NOMO-1 treated with DMSO at 0.1 percent for 48 hours (cell line): ENCODE measurements at regions not wholly inside any gene's neighbourhood (a gene's known extent, or its start where the extent isn't known, plus 50 kb on each side); places are given as distances from the start of the nearest gene placed in this dataset.
"Not testable (repeated sequence)": the region's sequence is repeated elsewhere in the genome, so short reads cannot be mapped to it uniquely, and the experiment has no call there.

Experiments
- DNase-seq: peaks from one replicate; lab custom pipeline; 2025; ENCODE audit not compliant: unreplicated experiment; lab: John Stamatoyannopoulos, UW

DNA sequence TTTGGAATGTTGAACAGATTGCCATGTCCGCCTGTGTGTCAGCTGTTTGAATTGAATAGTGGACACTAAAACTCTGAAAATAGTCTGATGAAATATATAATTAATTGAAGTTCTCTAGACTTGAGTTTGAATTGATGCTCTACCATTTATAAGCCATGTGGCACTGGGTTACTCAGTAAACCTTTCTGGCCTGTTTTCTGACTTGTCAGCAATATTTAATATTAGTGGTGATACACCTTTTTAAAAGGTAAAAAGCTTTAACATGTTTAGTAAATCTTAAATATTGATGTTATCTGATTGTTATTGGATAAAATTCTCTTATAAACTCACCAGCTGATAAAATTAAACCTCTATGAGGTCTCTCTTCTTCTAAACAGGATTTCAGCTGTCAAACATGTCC lies 695.4 kb upstream of the HS3ST1 start:
- DNase-seq, result no peak

DNA sequence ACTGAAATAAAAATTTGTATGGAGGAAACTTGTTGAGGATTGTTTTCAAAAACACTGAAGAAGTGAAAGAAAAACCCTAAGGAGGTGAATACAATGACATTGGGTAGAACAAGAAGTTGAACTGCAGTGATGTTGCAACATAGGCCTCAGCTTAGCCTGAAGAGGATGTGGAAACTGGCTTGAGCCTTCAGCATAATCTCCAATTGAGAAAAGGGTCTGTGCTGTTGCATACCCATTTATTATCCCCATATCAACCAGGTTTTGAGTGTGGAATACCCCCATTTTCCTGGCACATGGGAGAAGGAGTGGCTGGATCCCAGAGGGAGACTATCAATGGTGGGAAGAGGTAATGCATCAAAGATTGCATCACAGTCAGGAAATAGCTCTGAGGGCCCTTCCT lies 695.0 kb upstream of the HS3ST1 start:
- peak; percentile 90 for DNase-seq

DNA sequence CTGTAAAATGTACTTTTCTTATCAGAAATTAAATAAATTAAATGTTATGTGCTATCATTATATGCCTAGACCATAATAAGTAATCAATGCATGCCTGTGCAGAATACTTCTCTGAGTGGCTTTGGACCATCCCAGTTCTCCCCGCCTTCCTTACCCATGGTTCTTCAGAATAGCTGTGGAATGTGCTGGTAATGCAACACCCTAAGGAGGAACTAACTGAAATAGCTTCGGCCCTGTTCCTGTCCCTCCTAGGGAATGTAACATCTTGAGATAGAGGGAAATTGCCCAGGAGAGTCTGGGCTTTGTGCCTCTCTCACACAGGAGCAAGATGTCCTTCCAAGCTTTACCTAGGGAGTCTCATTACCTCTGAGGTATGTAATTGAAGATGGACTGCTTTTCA lies 693.6 kb upstream of the HS3ST1 start:
- DNase-seq, result no peak

DNA sequence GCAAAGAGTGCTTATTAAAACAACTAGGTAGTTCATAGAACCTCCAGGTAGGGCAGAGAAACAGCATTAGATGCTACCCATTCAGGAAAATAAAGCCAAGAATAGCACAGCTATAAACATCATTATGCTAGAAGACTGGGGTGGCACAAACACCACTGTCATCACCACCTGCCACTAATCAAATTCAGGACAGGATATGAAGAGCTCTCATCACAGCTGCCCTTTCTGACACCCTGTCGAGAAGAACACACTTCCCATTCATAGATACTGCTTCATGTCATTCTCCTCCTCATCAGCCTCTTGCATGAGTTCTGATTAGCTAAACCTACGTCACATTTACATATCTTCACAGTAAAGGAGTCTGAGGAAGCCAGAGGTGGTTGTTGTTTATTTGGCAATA lies 692.3 kb upstream of the HS3ST1 start:
- no peak for DNase-seq

DNA sequence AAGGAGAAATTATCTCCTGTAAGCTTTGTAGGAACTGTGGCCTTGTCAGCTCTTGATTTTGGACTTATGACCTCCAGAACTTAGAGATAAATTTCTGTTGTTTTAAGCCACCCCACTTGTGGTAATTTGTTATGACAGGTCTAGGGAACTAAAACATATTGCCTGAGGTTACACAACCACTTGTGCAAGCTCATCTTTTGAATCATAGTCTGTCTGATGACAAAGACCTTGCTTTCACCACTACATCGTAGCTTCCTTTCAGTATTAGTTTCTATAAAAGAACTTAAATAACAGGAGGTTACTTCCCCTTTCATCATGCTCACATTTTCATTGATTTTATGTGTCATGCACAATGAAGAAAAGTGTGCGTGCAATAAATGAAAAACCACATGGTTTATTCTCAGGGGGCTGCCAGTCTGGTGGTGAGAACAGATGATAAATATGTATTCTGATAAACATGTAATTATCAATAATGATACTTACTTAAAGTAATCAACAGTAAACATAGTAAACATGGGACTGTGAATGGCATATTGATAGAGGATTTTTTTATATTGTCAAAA lies 690.0 kb upstream of the HS3ST1 start:
- DNase-seq, result peak; percentile 99

DNA sequence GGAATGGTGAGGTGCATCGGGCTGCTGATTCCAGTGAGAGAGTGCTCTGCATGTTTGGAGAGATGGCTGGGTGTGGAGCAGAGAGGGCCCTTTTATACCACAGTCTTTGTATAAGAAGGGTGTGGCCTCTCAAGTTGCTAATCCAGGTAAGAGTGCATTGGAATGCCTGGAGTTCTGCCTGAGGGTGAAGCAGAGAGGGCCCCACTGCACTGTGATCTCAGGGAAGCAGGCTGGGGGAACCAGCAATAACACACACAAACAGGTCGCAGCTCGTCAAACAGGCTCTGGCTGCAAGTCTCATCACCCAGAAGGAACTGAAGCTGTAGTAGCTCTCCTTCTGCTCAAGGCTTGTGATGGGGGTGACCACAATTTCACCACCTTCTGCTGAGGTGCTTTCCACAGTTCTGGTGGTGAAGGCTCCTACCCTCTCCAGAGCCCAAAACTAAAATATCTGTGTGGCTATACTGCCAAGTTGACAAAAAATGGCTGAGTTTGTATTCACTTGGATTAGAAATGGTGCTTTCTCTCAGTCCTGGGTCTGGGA lies 687.4 kb upstream of the HS3ST1 start:
- peak; percentile 50 for DNase-seq

DNA sequence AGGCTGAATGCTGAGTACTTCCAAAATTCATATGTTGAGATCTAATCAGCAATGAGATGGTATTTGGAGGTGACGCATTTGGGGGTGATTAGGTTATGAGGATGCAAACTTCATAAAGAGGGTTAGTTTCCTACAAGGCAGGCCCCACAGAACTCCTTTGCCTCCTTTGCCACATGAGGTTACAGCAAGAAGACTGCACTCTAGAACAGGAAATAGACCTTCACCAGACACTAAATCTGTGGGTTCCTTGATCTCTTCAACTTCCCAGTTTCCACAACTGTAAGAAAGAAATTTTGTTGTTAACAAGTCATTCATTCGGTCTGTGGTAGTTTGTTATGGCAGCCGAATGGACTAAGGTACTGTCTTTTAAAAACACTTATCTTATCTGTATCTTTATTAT lies 681.9 kb upstream of the HS3ST1 start:
- peak; percentile 93 for DNase-seq

DNA sequence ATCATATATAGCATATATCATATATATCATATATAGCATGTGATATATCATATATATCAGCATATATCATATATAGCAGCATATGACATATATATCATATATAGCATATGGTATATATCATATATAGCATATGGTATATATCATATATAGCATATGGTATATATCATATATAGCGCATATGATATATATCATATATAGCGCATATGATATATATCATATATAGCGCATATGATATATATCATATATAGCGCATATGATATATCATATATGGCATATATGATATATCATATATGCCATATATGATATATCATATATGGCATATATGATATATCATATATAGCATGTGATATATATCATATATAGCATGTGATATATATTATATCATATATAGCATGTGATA lies 680.4 kb upstream of the HS3ST1 start:
- not testable (repeated sequence) for DNase-seq

DNA sequence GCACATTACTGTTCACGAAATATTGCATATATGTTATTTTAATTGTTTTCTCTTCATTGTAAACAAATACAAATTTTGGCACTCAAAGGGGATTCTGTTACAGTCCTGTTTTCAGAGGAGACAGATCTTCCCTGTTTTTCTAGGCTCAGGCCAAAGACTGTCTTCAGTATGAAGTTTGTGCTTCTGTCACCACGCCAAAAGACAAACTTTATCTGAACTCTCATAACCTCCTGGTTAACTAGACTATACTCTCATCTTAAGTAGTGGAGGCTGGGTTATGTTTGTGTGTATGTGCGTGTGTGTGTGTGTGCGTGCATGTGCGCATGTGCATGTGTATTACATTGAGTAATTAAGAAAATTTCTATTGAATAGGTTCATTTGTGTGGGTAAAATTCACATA lies 676.8 kb upstream of the HS3ST1 start:
- DNase-seq, result no peak

DNA sequence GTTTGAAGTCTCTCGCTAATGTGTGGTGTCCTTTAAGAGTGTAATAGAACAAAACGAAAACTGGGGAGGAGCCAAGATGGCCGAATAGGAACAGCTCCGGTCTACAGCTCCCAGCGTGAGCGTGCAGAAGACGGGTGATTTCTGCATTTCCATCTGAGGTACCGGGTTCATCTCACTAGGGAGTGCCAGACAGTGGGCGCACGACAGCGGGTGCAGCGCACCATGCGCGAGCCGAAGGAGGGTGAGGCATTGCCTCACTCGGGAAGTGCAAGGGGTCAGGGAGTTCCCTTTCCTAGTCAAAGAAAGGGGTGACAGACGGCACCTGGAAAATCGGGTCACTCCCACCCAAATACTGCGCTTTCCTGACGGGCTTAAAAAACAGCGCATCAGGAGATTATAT lies 661.2 kb upstream of the HS3ST1 start:
- DNase-seq, result not testable (repeated sequence)

DNA sequence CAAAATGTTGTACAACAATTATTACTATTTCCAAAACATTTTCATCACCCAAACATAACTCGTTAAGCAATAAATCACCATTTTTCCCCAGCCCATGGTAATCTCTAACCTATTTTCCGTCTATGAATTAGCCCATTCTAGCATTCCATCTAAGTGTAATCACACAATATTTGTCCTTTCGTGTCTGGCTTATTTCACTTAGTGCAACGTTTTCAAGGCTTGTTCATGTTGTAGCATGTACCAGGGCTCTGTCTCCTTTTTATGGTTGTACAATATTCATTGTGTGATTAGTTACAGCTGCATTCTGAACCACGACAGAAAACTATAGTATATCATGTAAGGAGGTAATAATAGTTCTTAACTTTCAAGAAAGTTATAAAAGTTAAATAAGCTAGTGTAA lies 656.0 kb upstream of the HS3ST1 start:
- no peak for DNase-seq

DNA sequence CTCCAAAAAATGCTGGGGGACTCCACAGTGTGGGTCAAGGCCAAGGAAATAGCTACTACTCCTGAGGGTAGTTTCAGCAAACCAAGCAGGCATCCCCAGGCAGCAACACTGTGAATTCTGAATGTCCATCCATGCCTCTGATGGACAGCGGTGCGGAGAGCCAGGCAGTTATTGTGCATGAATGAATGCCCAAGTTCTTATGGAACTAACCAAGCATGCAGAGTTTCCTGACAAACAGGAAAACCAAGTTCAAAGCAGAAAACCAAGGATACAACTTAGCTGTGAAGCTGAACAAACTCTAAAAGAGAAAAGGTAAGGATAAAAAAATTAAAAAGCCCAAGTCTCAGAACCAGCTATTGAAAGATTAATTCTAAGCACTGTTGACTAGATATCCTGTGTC lies 642.6 kb upstream of the HS3ST1 start:
- DNase-seq, result no peak

DNA sequence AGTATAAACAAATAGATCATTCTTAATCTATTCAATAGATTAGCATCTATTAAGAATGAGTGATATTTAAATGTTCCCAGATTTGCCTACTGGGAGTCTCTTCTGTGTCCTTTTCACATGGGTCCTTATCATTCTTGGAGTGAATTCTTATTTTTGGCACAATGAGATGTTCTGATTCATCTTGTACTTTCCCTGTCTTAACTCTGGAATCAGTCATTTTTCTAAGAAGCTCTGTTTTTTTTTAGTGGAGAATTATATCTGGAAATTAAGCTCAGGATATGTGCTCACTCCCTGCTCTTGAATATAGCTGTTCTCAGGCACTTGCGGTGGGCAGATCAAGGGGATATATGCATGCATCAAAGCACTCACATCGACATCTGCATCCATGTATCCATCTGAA lies 625.3 kb upstream of the HS3ST1 start:
- no peak for DNase-seq

DNA sequence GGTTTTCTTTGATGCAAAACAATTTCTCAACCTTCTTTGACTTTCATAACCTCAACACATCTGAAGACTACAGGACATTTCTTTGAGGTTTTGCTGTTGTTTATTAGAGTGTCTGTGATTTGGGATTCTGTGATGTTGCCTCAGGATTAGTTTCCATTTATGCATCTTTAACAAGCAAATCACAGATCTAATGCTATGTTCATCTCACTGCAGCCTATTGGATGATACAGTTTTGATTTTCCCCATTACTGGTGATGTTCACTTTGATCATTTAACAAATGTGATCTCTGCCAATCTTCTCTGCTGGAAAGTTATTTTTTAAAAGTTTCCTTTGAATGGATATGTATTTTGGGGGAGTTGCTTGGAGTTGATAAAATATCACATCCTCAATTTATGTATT lies 624.9 kb upstream of the HS3ST1 start:
- DNase-seq, result no peak

DNA sequence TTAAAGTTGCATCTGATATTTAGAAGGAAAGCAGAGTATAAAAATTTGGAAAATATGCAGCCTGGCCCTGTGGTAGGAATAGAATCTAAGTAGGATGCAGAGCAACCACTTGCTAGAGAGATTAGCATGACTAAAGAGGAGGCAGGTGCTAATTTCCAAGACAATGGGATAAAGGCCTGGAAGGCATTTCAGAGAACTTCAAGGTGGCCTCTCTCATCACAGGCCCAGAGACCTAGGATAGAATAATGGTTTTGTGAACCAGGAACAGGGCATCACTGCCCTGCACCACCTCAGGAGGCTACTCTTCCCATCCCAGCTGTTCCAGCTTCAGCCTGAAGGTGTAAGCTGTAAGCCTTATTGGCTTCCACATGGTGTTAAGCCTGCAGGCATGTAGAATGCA lies 621.7 kb upstream of the HS3ST1 start:
- DNase-seq, result no peak

DNA sequence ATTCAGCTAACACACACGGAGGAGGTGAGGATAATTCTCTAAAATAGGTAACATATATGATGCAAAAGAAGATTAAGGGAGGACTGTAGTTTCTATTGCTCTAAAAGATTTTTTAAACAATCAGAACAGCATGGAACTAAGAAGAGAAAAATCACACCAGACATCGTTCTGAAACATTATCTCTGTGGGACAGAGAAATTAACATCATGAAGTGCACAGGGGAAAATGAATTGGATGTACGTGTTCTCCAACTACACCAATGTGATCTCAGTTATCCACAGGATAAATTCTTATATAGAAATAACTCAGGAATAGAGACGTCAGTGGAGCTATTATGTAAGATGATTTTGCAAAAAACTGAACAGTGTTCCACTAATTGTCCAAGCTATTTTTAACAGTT lies 614.1 kb upstream of the HS3ST1 start:
- DNase-seq, result no peak

DNA sequence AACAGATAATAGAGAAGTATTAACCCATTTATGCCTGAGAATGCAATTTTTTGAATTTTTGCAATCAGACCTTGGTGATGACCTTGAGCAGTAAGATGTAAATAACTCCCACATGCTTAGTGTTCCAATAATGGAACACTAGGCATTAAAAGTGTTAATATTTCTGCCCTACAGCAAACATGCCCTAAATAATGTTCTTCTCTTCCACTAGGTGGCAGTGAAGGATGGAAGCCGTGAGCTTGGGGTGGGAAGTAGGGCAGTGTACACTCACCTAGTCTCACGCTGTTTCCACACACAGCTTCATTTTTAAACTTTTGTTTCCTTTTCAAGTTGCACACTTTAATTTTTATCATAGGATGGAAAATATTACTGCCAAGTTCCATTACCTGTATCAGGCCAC lies 613.1 kb upstream of the HS3ST1 start:
- DNase-seq, result peak; percentile 75

DNA sequence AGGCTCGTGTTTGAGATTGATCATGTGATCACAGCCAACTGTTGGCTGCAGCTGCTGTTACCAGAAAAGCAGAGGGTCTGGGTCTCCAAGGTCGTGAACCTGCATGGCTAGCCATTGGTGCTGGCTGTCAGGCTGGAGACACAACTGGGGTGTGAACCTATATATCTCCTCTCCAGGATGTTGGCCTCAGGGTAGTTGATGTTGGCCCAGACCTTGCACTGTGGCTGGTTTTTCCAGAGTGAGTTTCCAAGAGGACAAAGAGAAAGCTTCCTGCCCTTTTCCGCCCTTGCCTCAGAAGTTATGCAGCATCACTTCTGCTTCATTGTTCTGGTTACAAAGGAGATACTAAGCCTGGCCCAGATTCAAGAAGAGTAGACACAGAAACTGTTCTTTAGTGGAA lies 607.8 kb upstream of the HS3ST1 start:
- no peak for DNase-seq

DNA sequence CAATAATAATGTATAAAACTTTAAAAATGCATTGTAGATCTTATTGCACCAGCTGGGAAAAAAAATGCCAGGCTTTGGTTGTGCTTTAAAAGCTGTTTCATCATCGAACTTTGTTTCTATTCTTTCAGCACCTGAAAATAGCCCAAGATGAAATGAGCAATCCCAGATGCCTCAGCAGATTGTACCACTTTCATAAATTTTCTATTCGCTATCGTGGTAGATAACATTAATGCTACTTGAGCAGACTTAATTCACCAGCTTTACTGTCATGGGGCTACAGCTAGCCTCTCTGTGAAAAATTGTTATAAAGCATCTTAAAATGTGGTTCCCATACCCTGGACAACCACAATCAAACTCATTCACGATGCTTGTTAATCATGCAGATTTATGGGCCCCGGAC lies 599.6 kb upstream of the HS3ST1 start:
- DNase-seq, result no peak

DNA sequence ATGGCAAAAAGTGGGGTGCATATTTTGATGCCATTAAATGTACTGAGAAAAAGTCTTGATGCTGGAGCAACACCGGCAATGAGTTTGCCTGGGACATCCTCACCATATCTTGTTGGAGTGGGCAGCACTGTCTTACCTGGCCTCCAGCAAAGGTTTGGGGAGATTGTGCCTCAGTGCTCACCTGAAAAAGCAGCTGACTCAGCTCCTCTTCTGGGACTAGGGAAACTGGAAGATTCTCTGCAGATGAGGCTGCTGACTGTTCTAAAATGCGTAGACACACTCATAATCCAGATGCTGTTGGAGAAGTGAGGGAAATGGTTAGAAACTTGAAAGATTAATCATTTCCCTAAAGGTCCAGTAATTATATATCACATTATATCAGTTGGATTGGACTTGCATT lies 593.7 kb upstream of the HS3ST1 start:
- no peak for DNase-seq

DNA sequence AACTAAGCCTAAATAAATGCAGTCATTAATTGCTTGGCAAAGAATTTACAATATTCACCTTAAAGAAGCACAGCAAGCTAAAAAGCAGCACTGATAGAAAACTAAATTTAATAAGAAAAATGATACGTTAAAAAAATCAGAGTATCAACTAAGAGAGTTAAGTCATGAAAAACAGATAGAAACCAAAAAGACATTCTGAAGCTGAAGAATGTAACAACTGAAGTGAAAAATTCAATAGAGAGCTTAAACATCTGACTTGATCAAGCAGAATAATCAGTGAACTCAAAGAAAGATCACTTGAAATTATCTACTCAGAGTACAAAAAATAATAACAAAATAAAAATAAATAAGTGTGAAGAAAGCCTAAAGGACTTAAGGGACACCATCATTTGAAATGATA lies 588.0 kb upstream of the HS3ST1 start:
- no peak for DNase-seq

DNA sequence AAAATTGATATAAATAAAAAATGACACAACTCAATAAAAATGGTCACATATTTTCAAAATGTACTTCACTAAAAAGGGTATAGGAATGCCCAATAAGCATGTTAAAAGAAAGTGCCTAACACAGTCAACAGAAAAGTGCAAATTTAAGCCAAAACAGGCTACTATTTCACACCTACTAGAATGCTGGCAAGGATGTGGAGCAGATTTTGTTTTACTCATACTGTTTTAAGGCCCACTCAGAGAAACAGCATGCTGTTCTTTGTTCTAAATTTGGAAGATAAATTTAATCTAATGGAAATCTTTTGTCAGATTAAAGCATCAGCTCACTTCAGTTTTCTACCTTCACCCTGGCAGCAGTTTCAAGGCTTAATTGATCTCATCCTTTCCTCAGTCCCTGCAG lies 576.8 kb upstream of the HS3ST1 start:
- DNase-seq, result no peak

DNA sequence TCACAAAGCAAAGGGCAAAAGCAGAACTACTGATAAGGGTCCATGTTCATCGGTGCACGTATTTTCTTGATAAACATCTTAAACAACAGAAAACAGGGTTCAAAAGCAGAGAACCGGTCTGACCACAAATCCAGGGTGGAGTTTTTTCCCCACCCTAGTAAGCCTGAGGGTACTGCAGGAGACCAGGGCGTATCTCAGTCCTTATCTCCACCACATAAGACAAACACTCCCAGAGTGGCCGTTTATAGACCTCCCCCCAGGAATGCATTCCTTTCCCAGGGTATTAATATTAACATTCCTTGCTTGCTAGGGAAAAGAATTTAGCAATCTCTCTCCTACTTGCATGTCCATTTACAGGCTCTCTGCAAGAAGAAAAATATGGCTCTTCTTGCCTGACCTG lies 567.9 kb upstream of the HS3ST1 start:
- not testable (repeated sequence) for DNase-seq
